ENCODE measurements at regions not wholly inside any gene's neighbourhood (a gene's known extent, or its start where the extent isn't known, plus 50 kb on each side); places are given as distances from the start of the nearest gene placed in this dataset.
"Not testable (repeated sequence)": the region's sequence is repeated elsewhere in the genome, so short reads cannot be mapped to it uniquely, and the experiment has no call there.

GRCh38 chrX:43314525-43314924 lies 341.6 kb upstream of the MAOA start:
- no peak for DNase-seq (ENCODE audit: low spot score)
- intact Hi-C loops (cut with DNase I) = no loop called here

GRCh38 chrX:43315622-43316021 lies 340.5 kb upstream of the MAOA start:
- intact Hi-C loops (cut with DNase I) = no loop called here
- DNase-seq (ENCODE audit: low spot score) = no peak

GRCh38 chrX:43316146-43316545 lies 340.0 kb upstream of the MAOA start:
- intact Hi-C loops (cut with DNase I) = no loop called here
- DNase-seq (ENCODE audit: low spot score) = no peak

- DNase-seq (ENCODE audit: low spot score) = no peak
- intact Hi-C loops (cut with DNase I) = no loop called here
Measured at GRCh38 chrX:43317378-43317777, 338.7 kb upstream of the MAOA start.

- intact Hi-C loops (cut with DNase I) = no loop called here
- no peak for DNase-seq (ENCODE audit: low spot score)
Measured at GRCh38 chrX:43328358-43328946, 327.6 kb upstream of the MAOA start.

- intact Hi-C loops (cut with DNase I) = no loop called here
- DNase-seq (ENCODE audit: low spot score) = no peak
Measured at GRCh38 chrX:43333543-43333942, 322.6 kb upstream of the MAOA start.

GRCh38 chrX:43345166-43345565 lies 310.9 kb upstream of the MAOA start:
- no peak for DNase-seq (ENCODE audit: low spot score)
- intact Hi-C loops (cut with DNase I) = no loop called here

- intact Hi-C loops (cut with DNase I) = no loop called here
- no peak for DNase-seq (ENCODE audit: low spot score)
Measured at GRCh38 chrX:43349363-43349762, 306.7 kb upstream of the MAOA start.

GRCh38 chrX:43350935-43351334 lies 305.2 kb upstream of the MAOA start:
- intact Hi-C loops (cut with DNase I) = no loop called here
- no peak for DNase-seq (ENCODE audit: low spot score)

GRCh38 chrX:43357741-43358140 lies 298.4 kb upstream of the MAOA start:
- intact Hi-C loops (cut with DNase I) = no loop called here
- no peak for DNase-seq (ENCODE audit: low spot score)

GRCh38 chrX:43373032-43373431 lies 283.1 kb upstream of the MAOA start:
- intact Hi-C loops (cut with DNase I) = no loop called here
- DNase-seq (ENCODE audit: low spot score) = no peak

GRCh38 chrX:43375136-43375535 lies 281.0 kb upstream of the MAOA start:
- no peak for DNase-seq (ENCODE audit: low spot score)
- intact Hi-C loops (cut with DNase I) = no loop called here

GRCh38 chrX:43380704-43381103 lies 275.4 kb upstream of the MAOA start:
- DNase-seq (ENCODE audit: low spot score) = no peak
- intact Hi-C loops (cut with DNase I) = no loop called here

- intact Hi-C loops (cut with DNase I) = no loop called here
Measured at GRCh38 chrX:43386875-43387274, 269.2 kb upstream of the MAOA start.

GRCh38 chrX:43405191-43405590 lies 250.9 kb upstream of the MAOA start:
- intact Hi-C loops (cut with DNase I) = no loop called here
- DNase-seq (ENCODE audit: low spot score) = no peak

More at GRCh38 chrX:43386875-43387274, 269.2 kb upstream of the MAOA start:
- no peak for DNase-seq (ENCODE audit: low spot score)

- no peak for DNase-seq (ENCODE audit: low spot score)
- intact Hi-C loops (cut with DNase I) = no loop called here
Measured at GRCh38 chrX:43423876-43424275, 232.2 kb upstream of the MAOA start.

GRCh38 chrX:43436517-43436916 lies 219.6 kb upstream of the MAOA start:
- intact Hi-C loops (cut with DNase I) = no loop called here
- no peak for DNase-seq (ENCODE audit: low spot score)

- intact Hi-C loops (cut with DNase I) = no loop called here
- DNase-seq (ENCODE audit: low spot score) = no peak
Measured at GRCh38 chrX:43446752-43447151, 209.3 kb upstream of the MAOA start.

- no peak for DNase-seq (ENCODE audit: low spot score)
- intact Hi-C loops (cut with DNase I) = no loop called here
Measured at GRCh38 chrX:43448688-43449087, 207.4 kb upstream of the MAOA start.

GRCh38 chrX:43450355-43450754 lies 205.7 kb upstream of the MAOA start:
- no peak for DNase-seq (ENCODE audit: low spot score)
- intact Hi-C loops (cut with DNase I) = no loop called here

- intact Hi-C loops (cut with DNase I) = not testable (repeated sequence)
Measured at GRCh38 chrX:43451976-43452686, 204.0 kb upstream of the MAOA start.

More at GRCh38 chrX:43451976-43452686, 204.0 kb upstream of the MAOA start:
- not testable (repeated sequence) for DNase-seq (ENCODE audit: low spot score)

Measured in posterior vena cava (tissue), 2 donors.